ENCODE measurements at regions not wholly inside any gene's neighbourhood (a gene's known extent, or its start where the extent isn't known, plus 50 kb on each side); places are given as distances from the start of the nearest gene placed in this dataset.
A peak's percentile ranks its signal among the peaks of the same experiment; 100 is the strongest.

- TF ChIP-seq CTCF (IDR thresholded peaks at IDR 0.05), result no peak
- Mint-ChIP-seq H3K36me3 (ENCODE audit: low read depth) (no peaks in the 10 kb centered on the region), H3K4me3 (peak overlapping the region; percentile 43), H3K27ac (peak overlapping the region; percentile 87), H3K9me3 (peaks cover 40% of the 10 kb centered on the region), H3K4me1 (peaks cover 48% of the 10 kb centered on the region), H3K27me3 (ENCODE audit: low read depth, poor library complexity) (peaks cover 14% of the 10 kb centered on the region)
- DNase-seq, result no peak
These were observed 106.1 kb upstream of the ATP6AP2 start for GRCh38 chrX:40474645-40475044.

GRCh38 chrX:40474205-40474626 lies 106.6 kb upstream of the ATP6AP2 start:
- DNase-seq, result peak; percentile 46

GRCh38 chrX:40473460-40474204 lies 107.1 kb upstream of the ATP6AP2 start:
- no peak overlapping the region for H3K4me3 Mint-ChIP-seq
- DNase-seq, result no peak
- no peak for TF ChIP-seq CTCF (IDR thresholded peaks at IDR 0.05)
- H3K36me3 Mint-ChIP-seq (ENCODE audit: low read depth), result no peaks in the 10 kb centered on the region
- H3K4me1 Mint-ChIP-seq, result peaks cover 49% of the 10 kb centered on the region
- H3K27me3 Mint-ChIP-seq (ENCODE audit: low read depth, poor library complexity), result peaks cover 14% of the 10 kb centered on the region
- no peak overlapping the region for H3K27ac Mint-ChIP-seq
- peaks cover 37% of the 10 kb centered on the region for H3K9me3 Mint-ChIP-seq

More at GRCh38 chrX:40474205-40474626, 106.6 kb upstream of the ATP6AP2 start:
- Mint-ChIP-seq H3K27me3 (ENCODE audit: low read depth, poor library complexity) (peaks cover 14% of the 10 kb centered on the region), H3K9me3 (peaks cover 39% of the 10 kb centered on the region), H3K27ac (no peak overlapping the region), H3K36me3 (ENCODE audit: low read depth) (no peaks in the 10 kb centered on the region), H3K4me3 (no peak overlapping the region), H3K4me1 (peaks cover 48% of the 10 kb centered on the region)
- no peak for TF ChIP-seq CTCF (IDR thresholded peaks at IDR 0.05)

- no peak for TF ChIP-seq CTCF (IDR thresholded peaks at IDR 0.05)
- H3K9me3 Mint-ChIP-seq, result peaks cover 38% of the 10 kb centered on the region
- H3K36me3 Mint-ChIP-seq (ENCODE audit: low read depth), result no peaks in the 10 kb centered on the region
- no peak overlapping the region for H3K27ac Mint-ChIP-seq
- peaks cover 13% of the 10 kb centered on the region for H3K27me3 Mint-ChIP-seq (ENCODE audit: low read depth, poor library complexity)
- peak overlapping the region; percentile 48 for H3K4me3 Mint-ChIP-seq
- DNase-seq, result peak; percentile 21
- H3K4me1 Mint-ChIP-seq, result peaks cover 55% of the 10 kb centered on the region
These were observed 108.7 kb upstream of the ATP6AP2 start for GRCh38 chrX:40471965-40472648.

- peaks cover 51% of the 10 kb centered on the region for H3K4me1 Mint-ChIP-seq
- no peak for DNase-seq
- H3K4me3 Mint-ChIP-seq, result no peak overlapping the region
- H3K9me3 Mint-ChIP-seq, result peaks cover 36% of the 10 kb centered on the region
- H3K36me3 Mint-ChIP-seq (ENCODE audit: low read depth), result no peaks in the 10 kb centered on the region
- peaks cover 9% of the 10 kb centered on the region for H3K27me3 Mint-ChIP-seq (ENCODE audit: low read depth, poor library complexity)
- no peak overlapping the region for H3K27ac Mint-ChIP-seq
- TF ChIP-seq CTCF (IDR thresholded peaks at IDR 0.05), result no peak
These were observed 109.8 kb upstream of the ATP6AP2 start for GRCh38 chrX:40470830-40471429.

All from nephron progenitor cell (in vitro differentiated cells).